Inferior parietal cortex (tissue), 1 donor: ENCODE measurements at regions not wholly inside any gene's neighbourhood (a gene's known extent, or its start where the extent isn't known, plus 50 kb on each side); places are given as distances from the start of the nearest gene placed in this dataset.

Experiments
- DNase-seq: peaks from one replicate; pipeline ENCODE4 v3.0.0-alpha.2; 2016; ENCODE audit errors: extremely low spot score

- DNase-seq = no peak
Observed at GRCh38 chr11:114876234-114876633, 197.9 kb downstream of the NXPE2 start.

- DNase-seq = no peak
Observed at GRCh38 chr11:114877976-114878375, 199.6 kb downstream of the NXPE2 start.

GRCh38 chr11:114880442-114880841 lies 202.1 kb downstream of the NXPE2 start:
- no peak for DNase-seq

DNA sequence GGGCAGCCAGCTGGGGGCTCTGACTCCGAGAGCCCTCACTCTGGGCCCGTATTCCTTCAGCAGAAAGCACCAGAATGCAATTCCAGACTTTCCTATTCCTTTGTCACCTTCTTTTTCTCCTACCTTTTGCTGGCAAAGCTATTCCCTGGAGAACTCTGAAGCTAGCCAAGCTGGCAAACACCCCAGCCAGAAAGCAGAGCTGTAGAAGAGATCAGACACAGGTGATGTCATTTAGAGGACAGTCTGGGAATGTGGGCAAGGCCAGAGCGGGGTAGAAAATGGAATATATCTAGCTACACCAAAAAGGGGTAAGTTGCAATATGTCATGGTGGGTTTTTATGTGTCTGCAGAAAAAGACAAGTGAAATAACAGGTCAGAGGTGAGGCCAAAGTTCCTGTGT lies 205.1 kb downstream of the NXPE2 start:
- no peak for DNase-seq

DNA sequence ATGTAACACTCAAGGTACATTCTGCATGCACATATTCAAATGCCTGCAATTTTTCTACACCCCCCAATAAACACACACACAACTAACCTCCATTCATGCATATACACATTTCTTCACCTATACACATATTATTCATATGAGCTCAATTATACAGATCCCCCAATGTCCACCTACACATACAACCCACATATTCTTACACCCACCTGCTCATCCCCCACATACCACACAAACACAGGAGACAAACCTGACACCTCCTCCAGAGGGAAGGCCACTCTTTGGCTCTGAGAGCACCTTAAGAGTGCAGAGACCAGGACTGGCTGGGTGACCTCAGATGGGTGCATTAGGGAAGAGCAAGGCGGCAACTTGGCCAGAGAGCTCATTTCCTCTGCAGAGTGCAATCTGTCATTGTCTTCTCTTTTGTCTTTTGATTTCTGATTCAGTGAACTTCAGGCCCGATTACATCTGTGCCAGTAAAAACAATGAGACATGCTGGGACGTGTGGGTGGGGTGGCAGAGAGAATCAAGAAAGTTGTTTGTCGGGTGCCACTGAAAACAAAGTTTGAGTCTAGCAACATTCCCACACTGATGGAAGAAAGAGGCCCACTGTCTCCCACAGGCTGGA lies 208.4 kb downstream of the NXPE2 start:
- DNase-seq = no peak

- DNase-seq = no peak
Observed at GRCh38 chr11:114889594-114890011, 211.3 kb downstream of the NXPE2 start.

DNA sequence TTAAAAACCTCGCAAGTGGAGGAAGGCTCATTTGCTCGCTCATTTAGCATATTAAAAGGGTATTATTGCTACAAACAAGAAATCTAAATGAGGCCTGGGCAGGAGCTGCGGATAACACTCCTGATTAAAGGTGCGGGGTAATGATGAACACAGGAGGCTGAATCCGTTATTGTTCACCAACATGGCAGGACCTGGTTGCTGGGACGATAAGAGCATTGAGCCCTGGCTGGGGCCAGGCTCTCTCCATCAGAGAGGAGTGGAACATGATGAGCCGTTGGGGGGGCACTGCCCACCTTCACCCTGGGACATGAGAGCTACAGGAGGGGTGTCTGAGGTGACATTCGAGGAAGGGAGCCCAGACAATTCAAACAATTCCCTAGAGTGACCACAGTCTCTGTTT lies 211.7 kb downstream of the NXPE2 start:
- DNase-seq = no peak

- no peak for DNase-seq
Observed at GRCh38 chr11:114891911-114892310, 213.6 kb downstream of the NXPE2 start.

- DNase-seq = no peak
Observed at GRCh38 chr11:114892381-114893197, 214.3 kb downstream of the NXPE2 start.

DNA sequence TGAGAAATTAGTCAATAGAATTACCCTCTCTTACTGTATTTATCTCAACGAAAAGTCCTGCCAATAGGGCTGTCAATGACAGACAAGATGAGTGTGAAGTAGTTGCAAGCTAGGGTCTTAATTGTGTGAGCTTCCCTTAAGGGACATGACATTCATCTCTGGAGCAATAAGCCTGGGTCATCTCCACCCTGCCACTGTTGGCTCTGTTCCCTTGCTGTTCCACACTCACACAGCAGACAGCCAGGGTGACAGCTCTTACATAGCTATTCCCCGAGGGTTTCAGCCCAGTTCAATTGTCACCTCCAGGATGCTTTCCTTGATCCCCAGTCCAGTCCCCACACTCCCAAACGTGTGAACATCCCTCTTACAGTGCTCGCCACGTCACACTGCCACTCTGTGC lies 215.0 kb downstream of the NXPE2 start:
- no peak for DNase-seq

DNA sequence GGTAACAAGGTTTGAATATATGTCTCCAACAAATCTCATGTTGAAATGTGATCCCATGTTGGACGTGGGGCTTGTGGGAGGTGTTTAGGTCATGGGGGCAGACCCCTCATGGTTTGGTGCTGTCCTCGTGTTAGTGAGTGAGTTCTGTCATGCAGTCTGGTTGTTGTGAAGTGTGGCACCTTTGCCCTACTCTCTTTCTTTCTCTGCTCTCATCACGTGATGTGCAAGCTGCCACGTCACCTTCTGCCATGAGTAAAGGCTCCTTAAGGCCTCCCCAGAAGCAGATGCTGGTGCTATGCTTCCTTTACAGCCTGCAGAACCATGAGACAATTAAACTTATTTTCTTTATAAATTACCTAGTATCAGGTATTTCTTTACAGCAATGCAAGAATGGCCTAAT lies 218.3 kb downstream of the NXPE2 start:
- DNase-seq = no peak

DNA sequence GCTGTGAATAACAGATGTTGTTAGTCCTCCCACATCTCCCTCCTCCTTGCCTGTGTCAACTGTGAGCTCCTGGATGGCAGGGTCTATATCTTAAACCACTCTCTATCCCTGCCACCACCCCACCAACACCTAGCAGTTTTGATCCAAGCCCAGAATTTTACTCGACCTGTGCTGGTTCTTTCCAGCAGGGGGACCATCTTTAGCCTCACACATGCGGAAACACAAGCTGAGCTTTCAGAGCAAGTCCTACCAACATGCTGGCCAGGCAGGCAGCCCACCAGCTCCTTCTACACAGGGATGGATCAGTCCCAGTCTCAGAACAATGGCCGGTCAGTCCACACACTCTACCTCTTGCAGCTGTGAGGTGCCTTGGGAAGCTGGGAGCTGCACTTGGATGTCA lies 231.5 kb downstream of the NXPE2 start:
- DNase-seq = no peak

DNA sequence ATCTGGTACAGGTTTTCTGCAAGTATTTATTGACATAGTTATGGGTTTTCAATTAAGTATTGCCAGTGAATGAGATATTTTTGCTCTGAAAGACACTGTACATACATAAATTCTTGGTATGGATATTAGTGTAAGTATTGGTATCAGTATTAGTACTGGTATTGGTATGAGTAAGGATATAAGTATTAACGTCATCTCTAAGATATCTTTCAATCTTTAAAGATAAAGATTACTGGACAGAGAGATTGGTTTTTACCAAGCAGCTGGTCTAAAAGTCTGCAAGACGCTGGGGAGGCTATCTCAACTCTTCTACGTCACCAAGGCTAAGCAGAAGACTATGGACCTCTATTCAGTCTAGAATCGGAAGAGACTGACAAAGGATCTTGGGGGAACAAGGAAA lies 234.5 kb downstream of the NXPE2 start:
- DNase-seq = no peak

- DNase-seq = no peak
Observed at GRCh38 chr11:114914231-114915005, 236.1 kb downstream of the NXPE2 start.

DNA sequence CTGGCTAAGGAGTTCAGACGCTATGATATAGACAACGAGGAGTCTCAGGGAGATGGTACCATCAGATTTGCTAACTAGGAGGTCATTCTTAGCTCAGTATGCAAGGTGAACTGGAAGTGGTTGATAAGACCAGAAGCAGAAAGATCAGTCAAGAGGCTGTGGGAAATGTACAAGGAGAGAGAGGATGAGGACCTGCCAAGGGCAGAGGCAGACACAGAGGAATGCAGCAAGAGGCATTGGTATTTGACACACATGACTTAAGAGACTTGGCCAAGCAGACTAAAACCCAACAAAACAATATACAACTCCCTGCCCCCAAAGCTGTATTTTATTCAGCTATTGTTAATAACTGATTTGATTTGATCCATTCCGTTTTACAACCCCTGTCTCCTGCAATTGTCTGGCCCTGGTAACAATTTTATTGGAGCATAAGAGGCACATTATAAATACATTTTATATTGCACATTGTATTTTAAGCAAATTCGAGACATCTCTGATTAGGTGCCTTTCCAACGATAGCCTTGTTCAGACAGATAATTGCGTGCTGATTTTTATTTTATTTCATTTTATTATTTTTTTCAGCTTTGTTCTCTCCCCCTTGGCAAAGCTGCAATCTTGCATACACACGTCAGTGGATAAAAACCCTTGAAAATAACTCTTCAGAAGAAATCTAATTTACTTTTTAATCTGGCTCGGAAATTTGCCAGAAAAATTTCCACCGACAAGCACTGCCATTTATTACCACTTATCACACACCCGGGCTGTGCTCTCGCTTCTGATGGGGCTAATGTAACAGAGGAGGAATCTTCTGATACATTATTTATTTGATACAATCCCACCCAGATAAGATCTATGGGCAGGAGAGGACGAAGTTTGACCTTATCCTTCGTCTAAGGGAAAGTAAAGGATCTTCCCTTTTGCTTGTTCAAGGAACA lies 237.8 kb downstream of the NXPE2 start:
- no peak for DNase-seq

DNA sequence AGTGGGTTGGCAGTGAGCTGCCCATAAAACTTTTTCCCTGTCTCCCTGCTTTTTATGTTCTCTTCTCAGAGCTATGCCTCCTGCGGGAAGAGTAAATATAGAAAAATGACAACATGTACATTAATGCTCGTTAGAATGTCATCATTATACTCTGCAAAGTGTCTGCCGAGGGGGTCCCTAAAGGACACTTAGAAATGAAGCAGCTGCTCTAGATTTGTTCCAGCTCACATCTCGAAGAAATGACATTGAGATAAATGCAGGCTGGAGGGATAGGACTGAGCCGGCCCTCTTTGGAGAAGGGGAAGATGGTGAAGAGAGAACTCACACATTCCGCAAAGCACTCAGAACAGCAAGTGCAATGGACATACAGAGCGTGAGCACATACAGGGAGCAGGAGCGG lies 240.0 kb downstream of the NXPE2 start:
- no peak for DNase-seq

GRCh38 chr11:114921697-114922096 lies 243.4 kb downstream of the NXPE2 start:
- DNase-seq = no peak

- no peak for DNase-seq
Observed at GRCh38 chr11:114924042-114924441, 245.7 kb downstream of the NXPE2 start.

DNA sequence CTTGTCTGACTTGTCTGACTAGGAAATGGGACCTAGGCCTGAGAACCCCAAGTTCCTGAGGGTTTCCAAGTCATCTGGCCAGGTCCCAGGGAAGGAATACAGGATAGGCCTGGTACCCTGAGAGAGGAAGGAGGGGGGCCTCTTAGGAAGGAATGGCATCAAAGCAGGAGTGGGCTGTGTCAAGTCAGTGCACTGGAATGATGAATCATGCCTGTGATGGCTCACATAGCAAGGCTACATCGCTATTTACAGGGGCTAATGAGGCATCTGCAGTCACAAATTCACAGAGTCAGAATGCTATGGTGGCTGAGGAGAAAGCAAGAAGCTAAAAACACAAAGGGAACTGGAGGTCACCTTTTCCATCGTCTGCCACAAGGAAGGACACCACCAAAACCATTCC lies 247.3 kb downstream of the NXPE2 start:
- no peak for DNase-seq

DNA sequence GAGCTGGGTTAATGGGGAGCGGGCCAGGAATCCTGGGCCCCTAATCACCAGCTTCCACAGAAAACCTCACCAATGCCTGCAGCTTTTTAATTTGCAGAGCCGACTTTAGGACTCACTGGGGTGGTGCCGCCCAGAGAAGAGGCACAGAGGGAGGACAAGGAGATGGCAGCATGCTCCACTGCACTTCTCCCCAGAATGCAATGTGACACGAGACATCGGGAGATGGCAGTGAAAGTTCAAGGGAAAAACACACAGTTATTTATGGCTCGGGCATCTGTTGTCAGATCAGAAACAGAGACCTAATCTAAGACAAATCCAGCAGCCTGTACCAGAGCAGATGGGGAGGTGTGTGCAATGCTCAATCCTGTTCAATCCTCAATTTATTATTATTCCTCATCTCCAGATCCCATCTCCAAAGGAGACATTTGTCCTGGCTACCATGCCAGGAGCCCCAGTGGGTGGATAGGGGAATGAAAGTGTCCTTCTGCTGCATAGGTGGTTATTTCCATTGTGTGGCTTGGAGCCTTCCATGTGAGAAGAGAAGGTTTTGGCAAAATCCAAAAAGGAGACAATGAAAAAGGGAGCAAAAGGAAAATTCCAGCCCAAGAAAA lies 250.0 kb downstream of the NXPE2 start:
- DNase-seq = peak; percentile 11

- no peak for DNase-seq
Observed at GRCh38 chr11:114929351-114930000, 251.1 kb downstream of the NXPE2 start.
